GM12801 (cell line): ENCODE measurements at regions not wholly inside any gene's neighbourhood (a gene's known extent, or its start where the extent isn't known, plus 50 kb on each side); places are given as distances from the start of the nearest gene placed in this dataset.

Experiments
- CTCF ChIP-seq: IDR thresholded peaks from one replicate; pipeline ENCODE4 v1.5.1; 2011; ENCODE audit warnings: control low read depth; ENCODE audit not compliant: insufficient read length; ENCODE audit errors: extremely low read depth

- no peak for TF ChIP-seq CTCF
These were observed 125.3 kb downstream of the TSHZ3 start for GRCh38 chr19:31223740-31224534.

GRCh38 chr19:31220540-31220939 is 128.7 kb downstream of the TSHZ3 start:
- no peak for TF ChIP-seq CTCF

GRCh38 chr19:31214997-31215396 is 134.2 kb downstream of the TSHZ3 start:
- TF ChIP-seq CTCF: no peak

- no peak for TF ChIP-seq CTCF
These were observed 135.2 kb downstream of the TSHZ3 start for GRCh38 chr19:31214086-31214485.

GRCh38 chr19:31211088-31211487 is 138.1 kb downstream of the TSHZ3 start:
- no peak for TF ChIP-seq CTCF

- no peak for TF ChIP-seq CTCF
These were observed 143.2 kb downstream of the TSHZ3 start for GRCh38 chr19:31205887-31206518.

DNA sequence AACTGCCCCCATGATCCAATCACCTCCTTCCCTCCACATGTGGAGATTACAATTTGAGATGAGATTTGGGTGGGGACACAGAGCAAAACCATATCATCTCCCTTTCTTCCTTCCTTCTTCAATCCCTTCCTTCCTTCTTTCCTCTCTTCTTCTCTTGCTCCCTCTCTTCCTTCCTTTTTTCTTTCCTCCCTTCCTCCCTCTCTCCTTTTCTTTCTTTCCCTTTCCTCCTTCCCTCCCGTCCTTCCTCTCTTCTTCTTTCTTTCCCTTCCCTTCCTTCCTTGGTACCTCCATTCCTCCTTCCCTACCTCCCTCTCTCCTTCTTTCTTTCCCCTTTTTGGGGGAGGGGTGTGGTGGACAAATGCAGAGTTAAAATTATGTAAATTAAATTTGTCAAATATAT is 145.1 kb downstream of the TSHZ3 start:
- TF ChIP-seq CTCF: no peak
